ENCODE measurements at regions not wholly inside any gene's neighbourhood (a gene's known extent, or its start where the extent isn't known, plus 50 kb on each side); places are given as distances from the start of the nearest gene placed in this dataset.

DNA sequence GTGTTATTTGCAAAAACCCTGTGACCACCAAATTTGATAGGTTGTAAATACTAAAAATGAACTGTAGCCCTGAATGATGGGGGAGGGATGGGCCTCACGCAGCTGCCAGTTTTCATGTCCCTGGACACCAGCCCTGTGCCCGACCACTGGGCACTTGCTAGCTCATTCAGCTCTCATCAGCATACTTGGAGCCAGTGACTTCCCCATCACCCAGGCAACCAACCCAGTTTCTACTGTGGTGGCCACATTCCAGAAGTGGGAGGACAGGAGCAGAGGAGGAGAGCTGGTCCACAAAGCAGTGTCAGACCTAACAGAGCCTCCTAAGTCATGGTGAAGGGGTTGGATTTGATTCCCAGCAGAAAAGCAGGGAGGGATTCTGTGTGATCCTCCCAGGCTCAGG, 128.2 kb downstream of the CPEB2 start:
- ATAC-seq: no peak

DNA sequence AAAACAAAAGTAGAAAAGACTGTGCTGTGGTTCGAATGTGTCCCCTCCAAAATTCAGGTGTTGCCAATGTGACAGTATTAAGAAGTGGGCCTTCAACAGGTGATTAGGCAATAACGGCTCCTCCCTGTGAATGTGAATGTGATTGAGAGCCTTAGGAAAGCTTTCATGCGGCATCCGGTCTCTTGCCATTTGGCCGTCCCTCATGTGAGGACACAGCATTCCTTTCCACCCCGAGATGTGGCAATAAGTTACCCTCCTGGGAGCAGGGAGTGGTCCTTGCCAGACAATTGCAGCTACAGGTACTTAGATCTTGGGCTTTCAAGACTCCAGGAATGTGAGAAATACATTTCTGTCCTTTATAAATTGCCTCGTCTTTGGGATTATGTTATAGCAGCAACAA, 129.3 kb downstream of the CPEB2 start:
- ATAC-seq: no peak

DNA sequence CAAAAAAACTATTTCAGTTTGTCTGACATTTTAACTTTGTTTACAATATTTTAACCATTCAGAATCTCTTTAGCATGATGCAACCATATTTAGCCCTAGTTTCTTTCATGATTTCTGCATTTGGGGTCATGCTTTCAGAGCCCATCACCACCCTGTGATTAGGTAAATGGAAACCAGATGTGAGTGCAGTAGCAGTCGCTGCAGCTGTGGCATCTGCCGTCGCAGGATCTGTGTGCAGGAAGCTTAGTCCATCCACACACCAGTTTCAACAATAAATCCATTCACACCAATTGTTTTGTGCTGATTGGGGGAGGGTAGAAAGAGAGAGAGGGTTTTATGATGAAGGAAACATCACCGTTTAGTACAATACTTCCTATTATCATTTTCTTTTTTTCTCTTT, 130.5 kb downstream of the CPEB2 start:
- ATAC-seq: no peak

DNA sequence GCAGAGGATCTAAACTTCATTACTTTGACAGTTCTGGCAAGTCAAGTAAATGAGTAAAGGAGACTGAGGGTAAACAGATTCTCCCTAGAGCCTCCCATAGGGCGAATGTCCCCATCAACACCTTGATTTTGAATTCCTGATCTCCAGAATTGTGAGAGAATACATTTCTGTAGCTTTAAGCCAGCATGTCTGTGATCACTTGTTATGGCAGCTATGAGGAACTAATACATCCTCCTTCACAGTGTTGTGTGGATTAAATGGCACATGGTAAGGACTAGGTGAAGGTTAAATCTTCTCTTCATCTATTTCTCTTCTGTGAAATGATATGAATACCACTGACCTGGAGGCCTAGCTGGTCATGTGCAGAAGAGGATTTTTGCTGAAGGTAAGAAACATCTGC, 137.3 kb downstream of the CPEB2 start:
- no peak for ATAC-seq

DNA sequence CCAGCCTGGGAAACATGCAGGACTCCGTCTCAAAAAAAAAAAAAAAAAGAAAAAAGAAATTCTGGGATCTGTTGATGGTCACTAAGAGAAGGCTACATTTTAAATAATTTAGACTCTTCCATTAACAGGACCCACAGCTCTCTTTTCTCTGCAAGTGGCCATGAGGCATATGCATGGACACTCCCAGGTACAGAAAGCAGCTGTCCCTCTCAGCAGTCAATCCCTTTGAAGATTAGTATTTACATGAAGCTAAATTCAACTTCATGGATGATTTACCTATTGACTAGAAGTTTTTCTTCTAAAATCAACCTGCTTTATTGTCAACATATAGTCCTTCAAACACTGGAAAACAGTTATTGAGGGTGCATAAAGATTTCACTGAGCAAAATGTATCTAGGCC, 139.9 kb downstream of the CPEB2 start:
- no peak for ATAC-seq

DNA sequence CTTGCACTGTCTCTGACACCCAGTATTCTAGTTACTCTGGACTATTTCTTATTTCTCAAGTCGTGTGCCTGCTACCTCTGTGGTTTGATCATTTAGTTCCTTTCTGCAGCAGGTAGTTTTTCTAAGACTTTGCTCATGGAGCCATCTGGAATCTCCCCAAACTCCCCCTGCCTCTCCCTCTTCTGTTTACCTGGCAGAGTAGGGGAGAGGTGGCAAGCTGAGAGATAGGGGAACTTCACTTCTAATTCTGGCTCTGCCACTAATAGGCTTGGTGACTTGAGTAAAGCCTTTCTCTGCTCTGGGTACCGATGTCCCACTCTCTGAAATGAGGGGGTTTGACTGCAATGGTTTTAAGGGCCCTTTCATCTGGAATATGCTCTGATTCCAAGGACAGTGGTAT, 141.3 kb downstream of the CPEB2 start:
- ATAC-seq: no peak

DNA sequence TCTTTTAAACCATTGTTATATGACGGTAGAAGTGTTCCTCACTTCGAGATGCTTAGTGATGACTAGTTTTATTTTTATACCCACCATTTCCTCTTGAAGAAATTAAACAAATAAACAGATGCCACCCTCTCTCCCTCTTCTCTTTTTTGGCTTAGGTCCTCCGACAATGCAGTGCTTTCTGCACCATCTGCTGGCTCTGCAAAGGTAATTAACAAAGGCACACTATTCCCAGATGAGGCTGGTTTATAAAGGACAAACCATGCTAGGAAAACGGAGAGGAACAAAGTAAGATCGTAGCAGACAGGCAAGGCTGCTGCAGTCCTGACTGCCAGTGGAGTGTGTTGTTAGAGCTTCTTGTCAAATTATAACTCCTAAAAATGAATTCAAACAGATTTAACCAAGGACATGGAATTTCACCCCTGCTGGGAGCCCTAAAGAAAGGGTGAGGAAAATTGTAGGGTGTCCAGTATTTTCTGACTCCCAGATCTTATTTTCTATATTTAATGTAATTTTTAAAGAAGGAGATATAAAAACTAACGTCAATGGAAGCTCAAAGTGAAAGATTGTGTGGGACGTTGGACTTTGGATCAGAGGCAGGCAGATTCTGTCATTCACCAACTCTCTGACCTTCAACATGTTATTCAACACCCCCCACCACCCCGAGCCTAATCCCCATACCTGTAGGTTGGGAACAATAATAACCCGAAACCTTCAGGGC, 142.1 kb downstream of the CPEB2 start:
- no peak for ATAC-seq

DNA sequence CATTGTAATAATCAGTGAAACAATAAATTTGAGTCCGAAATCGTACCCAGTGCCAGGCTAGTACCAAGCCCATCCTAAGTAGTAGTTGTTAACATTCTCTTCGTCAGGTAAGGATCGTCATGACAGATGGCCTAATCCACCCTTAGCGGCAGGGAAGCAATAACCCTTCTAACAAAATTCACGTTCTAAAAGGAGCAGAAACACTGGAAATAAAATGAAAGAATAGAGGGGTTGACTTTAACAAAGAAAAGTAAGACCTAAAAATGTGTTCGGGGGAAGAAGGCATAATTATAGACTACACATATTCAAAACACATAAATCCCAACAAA, 142.7 kb downstream of the CPEB2 start:
- ATAC-seq: no peak

DNA sequence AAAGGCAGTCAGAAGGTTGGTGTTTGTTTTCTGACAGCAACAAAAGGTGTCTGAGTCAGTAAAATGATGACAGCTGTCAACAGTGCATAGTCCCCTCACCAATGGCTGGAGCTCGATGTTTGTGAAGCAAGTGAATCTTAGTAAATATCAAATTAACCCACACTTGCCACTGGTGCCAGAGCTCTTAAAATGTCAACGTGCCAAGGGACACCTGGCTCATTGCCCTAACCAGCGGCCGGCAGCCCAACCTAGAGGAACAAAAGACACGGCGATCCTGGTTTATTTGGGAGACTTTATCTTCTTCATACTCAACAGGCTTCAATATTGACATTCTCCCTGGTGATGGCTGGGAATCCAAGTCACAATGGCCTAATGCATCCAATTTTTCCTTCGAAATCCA, 143.4 kb downstream of the CPEB2 start:
- no peak for ATAC-seq

DNA sequence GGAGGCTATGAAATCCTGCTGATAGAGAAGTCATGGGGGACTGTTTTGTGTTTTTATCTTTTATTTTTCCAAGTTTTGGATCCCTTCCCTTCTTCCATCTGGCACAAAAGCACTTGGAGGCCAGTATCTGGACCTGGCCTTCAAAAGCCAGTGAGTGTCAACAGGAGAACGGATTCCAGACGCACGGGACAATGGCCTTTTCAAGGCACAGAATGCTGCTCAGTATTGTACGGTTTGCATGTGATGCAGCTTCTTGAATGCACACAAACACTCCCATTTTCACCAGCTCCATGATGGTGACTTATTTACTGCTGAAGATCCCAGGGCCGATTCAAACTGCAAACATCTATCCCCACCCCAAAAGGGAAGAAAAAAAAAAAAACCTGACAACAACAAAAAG, 145.4 kb downstream of the CPEB2 start:
- ATAC-seq: no peak

DNA sequence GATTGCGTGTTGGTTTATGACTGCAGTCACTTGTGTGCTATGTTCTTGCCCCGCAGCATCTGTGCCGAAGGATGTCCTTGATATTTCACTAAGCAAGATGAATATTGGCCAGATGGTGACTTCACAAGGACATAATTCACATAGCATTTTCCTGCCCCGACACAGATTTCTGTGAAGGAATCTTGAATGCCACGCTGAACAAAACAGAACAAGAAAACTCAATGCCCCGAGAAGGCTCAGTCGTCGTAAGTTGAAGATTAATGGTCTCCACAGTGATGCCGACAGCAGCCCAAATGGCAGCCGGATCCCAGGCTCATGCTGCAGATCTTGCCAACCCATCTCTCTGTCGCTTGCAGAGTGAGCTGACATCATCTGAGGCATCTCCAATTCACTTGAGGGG, 145.9 kb downstream of the CPEB2 start:
- ATAC-seq: no peak

DNA sequence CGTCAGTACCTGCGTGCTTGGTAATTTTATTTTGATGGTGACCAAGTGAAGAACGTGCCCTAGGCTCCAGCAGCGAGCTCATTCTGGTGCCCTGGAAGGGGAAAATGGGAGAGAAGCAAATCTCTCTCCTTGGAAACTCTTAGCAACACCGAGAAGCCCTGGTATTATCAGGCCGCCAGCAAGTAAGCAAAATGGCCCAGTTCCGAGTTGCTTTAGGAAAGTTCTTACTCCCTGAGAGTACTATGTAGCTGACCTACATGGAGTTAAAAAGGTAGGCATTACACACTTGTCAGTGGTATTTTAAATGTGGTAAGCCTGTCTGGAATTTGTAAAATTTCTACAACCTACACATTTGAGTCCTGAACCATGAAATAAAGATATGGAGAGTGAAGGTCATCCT, 146.4 kb downstream of the CPEB2 start:
- ATAC-seq: no peak

DNA sequence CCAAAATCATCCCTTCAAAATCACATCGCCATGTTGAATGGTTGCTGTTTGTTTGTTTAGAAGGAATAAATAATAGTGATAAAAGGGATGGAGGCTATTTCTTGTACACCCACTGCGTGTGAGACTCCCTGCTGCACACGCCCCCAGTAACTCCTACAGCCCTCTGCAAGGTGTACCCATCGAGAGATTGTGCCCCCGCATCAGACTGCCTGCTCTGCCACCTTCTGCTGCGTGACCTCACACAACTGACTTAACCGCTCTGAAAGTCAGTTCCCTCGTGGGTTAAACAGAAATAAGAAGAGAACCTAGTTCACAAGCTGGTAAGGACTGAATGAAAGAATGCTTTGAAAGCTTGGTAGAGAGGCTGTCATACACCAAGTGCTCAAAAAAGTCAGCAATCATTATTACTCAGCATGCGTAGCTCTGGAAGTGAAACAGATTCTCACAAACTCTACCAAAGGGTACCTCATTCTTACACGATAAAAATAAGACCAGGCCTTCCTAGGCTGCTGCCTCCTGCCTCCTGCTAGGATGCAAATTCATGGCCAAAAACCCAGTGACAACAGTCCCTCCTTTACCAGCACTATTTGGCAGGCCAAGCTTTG, 147.1 kb downstream of the CPEB2 start:
- ATAC-seq: peak; percentile 27 to 37

DNA sequence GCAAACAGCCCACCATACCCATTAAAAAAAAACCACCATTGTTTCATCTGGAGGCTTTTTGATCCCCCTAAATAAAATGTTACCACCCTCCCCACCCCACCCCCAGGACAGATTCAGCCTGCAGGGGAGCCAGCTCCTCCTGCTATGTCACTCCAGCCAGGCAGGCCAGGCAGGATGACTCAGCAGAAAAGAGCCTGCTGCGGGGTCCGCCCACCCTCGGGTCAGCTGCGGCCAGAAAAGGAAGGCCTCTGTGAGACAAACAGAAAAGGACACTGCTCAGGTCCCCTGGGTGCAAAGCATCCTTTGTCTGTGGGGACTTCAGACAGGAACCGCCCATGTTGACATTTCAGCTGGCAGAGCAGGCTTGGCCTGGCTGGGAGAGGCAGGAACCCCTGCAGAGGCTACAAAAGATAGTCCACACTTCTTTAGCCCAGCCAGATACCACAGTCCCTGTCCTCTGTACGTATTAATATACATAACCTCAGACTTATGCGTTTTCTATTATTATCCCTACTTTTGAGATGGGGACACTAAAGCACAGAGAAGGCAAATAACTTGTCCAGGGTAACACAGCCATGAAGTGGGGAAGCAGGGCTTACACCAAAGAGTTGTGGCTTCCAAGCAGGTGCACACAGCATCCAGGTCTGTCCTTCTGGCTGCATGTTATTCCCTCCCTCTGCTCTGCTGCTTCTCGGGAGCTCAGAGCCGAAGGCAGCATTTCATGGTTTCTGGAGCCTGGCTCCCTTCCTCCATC, 147.7 kb downstream of the CPEB2 start:
- ATAC-seq: no peak

DNA sequence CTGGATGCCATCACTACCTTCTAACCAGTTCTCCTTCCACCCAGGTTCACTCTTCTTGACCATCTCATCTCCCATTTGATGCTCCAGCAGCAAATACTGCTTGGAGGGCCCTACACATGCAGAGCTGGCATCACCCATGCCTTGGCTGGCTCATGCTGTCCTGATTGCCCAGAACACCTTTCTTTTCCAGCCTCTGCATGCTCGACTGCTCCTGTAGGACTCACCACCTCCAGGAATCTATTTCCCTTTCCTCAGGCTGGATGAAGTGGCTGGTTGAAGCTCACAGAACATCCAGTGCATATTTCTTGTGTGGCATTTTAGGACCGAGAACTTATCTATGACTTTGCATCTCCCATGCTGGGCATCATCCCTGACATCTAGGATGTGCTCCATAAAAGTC, 148.3 kb downstream of the CPEB2 start:
- ATAC-seq: no peak

DNA sequence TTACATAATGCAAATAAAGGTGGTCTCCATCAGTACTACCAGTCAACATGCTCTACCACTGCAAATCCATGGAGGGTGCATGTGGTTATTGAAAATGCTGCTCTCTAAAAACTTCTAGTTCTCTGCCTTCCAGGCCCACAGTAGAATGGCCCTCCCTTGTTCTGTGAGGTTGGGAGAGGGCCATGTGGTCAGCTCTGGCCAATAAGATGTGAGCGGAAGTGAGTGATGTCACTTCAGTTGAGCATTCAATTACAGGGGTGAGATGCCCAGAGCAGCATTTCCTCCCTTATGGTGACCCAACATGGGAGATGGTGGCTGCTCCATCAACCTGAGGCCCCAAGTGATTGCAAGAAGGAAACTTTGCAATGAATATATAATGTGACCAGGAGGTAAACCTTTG, 148.8 kb downstream of the CPEB2 start:
- no peak for ATAC-seq

DNA sequence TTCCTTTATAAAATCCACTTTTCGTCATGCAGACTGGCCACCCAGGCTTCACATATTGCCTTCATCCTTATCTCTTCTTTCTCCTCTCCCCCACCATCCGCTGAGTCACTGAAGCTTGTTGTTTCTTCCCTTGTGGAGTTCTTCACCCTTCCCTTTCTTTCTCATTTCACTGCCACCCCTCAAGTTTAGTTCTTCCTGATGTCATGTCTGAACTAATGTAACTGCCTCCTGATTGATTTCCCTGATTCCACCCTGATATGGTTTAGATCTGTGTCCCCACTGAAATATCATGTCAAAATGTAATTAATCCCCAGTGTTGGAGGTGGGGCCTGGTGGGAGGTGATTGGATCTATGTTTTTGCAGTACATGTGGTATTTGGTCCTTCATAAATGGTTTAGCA, 151.4 kb downstream of the CPEB2 start:
- ATAC-seq: no peak

DNA sequence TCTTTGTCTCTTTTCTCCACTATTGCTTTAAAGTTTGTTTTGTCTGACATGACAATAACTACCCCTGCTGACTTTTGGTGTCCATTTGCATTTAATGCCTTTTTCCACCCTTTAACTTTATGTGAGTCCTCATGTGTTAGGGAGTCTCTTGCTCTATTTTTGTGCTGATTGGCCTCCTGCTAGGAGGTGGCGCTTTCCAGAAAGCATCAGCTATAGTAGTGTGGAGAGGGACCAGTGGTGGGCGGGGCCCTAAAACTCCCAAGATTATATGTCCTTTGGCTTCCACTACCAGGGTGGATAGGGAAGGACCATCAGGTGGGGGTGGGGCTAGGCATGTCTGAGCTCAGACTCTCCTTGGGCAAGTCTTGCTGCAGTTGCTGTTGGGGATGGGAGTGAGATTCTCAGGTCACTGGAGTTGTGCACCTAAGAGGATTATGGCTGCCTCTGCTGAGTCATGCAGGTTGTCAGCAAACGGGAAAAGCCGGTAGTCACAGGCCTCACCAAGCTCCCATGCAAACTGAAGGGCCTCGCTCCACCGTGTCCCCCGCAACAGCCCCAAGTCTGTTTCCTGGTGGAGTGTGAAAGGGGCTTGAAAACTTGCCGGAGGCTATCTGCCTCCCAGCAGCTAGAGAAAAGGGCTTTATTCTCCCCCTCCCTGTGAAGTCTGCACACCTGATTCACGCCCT, 156.3 kb downstream of the CPEB2 start:
- ATAC-seq: no peak

DNA sequence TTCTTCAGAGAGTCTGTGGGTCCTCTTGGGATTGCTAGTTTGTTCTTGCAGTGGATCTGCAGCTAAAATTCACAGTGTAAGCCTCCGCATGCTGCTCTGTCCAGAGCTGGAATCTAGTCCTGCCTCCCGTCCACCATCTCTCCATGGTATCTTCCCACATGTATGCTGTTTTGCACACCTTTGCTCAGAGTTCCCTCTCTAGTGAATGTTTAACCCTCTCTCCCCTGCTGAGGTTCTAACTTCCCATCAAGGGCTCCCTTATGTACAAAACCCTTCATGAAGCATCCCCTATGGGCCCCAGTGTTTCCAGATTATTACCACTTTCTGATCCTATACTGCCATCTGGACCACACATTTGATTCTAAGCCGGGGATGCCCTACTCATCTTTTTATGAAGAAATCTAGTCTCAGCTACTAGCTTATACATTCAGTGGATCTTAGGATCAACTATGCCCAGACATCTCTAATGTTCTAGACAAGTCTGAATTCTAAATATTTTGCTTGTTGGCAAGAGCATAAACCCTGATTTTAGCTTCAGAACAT, 157.3 kb downstream of the CPEB2 start:
- ATAC-seq: no peak

DNA sequence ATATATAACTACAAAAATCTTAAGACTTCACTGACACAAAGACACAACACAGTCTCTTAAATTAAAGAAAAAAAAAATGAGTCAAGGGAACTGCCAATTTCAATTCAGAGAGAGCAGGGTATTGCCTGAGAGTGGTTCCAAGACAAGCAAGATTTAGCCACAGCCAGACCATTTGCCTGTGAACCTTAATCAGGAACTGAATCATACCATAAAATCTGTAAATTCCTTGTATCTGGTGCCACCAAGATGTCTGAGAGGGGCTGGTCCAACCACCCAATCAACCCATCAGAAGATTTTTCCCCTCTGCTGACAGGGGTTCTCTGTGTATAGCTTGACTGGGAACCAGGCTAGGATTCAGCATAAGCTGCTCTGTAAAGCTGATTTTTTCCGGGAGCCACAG, 159.2 kb downstream of the CPEB2 start:
- ATAC-seq: no peak

DNA sequence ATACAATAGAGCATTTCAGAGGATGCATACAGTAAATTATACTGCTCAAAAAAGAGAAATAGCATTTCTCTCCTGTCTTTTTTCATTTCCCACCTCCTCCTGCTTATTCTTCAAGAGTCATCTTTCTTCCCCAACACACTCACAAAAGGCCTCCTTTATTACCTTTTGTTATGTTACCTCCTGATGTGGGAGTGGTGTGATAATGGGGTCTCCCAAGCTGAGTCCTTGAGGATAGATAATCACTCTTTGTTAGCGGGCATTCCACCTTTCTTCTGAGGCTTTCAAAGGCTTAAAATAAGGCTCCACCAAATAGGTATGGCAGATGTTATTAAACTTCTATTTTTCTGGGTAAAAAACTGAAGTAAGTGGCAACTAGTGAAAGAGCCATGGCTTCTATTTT, 159.8 kb downstream of the CPEB2 start:
- no peak for ATAC-seq

DNA sequence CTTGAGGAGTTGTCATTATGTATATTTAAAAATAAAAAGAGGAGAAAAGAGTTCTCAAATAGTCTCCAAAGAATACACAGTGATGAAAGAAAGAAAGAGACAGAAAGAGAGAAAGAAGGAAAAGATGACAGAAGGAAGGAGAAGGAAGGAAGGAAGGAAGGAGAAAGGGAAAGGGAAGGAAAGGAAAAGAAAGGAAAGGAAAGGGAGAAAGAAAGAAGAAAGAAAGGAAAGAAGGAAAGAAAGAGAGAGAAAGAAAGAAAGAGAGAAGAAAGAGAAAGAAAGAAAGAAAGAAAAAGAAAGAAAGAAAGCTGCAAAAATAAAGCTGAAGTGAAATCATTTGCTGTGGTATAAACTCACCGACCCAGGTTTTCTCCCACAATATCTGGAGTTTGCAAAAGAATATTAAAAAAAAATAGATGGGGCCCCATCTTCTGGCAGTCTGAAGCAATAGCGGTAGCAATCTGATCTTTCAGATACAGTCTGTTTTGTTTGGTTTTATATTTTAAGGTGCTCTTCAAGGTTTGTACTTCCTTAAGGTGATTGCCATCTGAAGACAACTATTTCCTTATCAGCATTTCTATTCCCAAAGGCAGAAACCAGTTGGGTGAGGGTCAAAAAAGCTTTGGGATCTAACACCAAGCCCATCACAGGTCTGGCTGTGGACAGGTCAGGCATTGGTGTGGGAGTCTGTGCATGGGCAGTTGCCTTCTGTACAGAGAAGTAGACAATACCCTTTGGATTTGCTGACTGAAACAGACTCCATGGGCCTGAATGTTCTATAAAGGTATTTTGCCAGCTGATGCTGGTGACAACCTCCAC, 160.4 kb downstream of the CPEB2 start:
- ATAC-seq: no peak

DNA sequence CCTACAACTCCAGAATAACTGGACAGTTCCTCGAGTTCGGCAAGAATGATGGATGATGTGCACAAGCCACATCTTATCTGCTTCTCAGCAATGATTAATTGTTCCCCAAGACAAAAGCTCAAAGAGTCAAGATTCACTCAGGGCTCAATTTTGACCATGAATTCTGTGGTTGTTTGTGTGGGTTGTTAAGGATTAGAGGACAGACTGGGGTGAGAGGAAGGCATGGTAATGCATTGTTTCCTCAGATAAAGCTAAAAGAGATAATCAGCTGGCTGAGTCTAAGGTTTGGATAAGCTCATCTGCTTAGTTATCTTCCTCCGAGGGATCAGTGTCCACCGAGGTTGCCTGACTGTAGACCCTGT, 161.0 kb downstream of the CPEB2 start:
- ATAC-seq: no peak
